ENCODE measurements at regions not wholly inside any gene's neighbourhood (a gene's known extent, or its start where the extent isn't known, plus 50 kb on each side); places are given as distances from the start of the nearest gene placed in this dataset.

- FAIRE-seq = no peak
- no peak for DNase-seq (ENCODE audit: insufficient read length, low spot score)
Measured at GRCh38 chr13:63607153-63607552, 2191.5 kb upstream of the PCDH20 start.

- DNase-seq (ENCODE audit: insufficient read length, low spot score) = no peak
- FAIRE-seq = no peak
Measured at GRCh38 chr13:63605962-63606361, 2190.3 kb upstream of the PCDH20 start.

- FAIRE-seq (no peak), DNase-seq (ENCODE audit: insufficient read length, low spot score) (no peak)
Measured at GRCh38 chr13:63605403-63605802, 2189.8 kb upstream of the PCDH20 start.

- FAIRE-seq = no peak
- DNase-seq (ENCODE audit: insufficient read length, low spot score) = no peak
Measured at GRCh38 chr13:63595811-63596210, 2180.2 kb upstream of the PCDH20 start.

- DNase-seq (ENCODE audit: insufficient read length, low spot score) = no peak
- FAIRE-seq = no peak
Measured at GRCh38 chr13:63586467-63586866, 2170.8 kb upstream of the PCDH20 start.

GRCh38 chr13:63578796-63579195, 2163.1 kb upstream of the PCDH20 start:
- no peak for FAIRE-seq
- no peak for DNase-seq (ENCODE audit: insufficient read length, low spot score)

GRCh38 chr13:63567031-63567430, 2151.4 kb upstream of the PCDH20 start:
- FAIRE-seq (no peak), DNase-seq (ENCODE audit: insufficient read length, low spot score) (no peak)

- FAIRE-seq (no peak), DNase-seq (ENCODE audit: insufficient read length, low spot score) (no peak)
Measured at GRCh38 chr13:63554157-63554556, 2138.5 kb upstream of the PCDH20 start.

GRCh38 chr13:63551731-63552130, 2136.1 kb upstream of the PCDH20 start:
- no peak for DNase-seq (ENCODE audit: insufficient read length, low spot score)
- no peak for FAIRE-seq

GRCh38 chr13:63546524-63546923, 2130.9 kb upstream of the PCDH20 start:
- DNase-seq (ENCODE audit: insufficient read length, low spot score) (no peak), FAIRE-seq (no peak)

GRCh38 chr13:63542770-63543169, 2127.1 kb upstream of the PCDH20 start:
- FAIRE-seq (no peak), DNase-seq (ENCODE audit: insufficient read length, low spot score) (no peak)

GRCh38 chr13:63541336-63541735, 2125.7 kb upstream of the PCDH20 start:
- no peak for DNase-seq (ENCODE audit: insufficient read length, low spot score)
- FAIRE-seq = no peak

- no peak for FAIRE-seq
- DNase-seq (ENCODE audit: insufficient read length, low spot score) = no peak
Measured at GRCh38 chr13:63540061-63540460, 2124.4 kb upstream of the PCDH20 start.

- FAIRE-seq = no peak
- no peak for DNase-seq (ENCODE audit: insufficient read length, low spot score)
Measured at GRCh38 chr13:63517371-63517770, 2101.7 kb upstream of the PCDH20 start.

GRCh38 chr13:63516124-63516523, 2100.5 kb upstream of the PCDH20 start:
- DNase-seq (ENCODE audit: insufficient read length, low spot score) (no peak), FAIRE-seq (no peak)

- no peak for DNase-seq (ENCODE audit: insufficient read length, low spot score)
Measured at GRCh38 chr13:63514886-63515285, 2099.2 kb upstream of the PCDH20 start.

GRCh38 chr13:63512095-63512494, 2096.4 kb upstream of the PCDH20 start:
- DNase-seq (ENCODE audit: insufficient read length, low spot score) = no peak
- FAIRE-seq = no peak

More at GRCh38 chr13:63514886-63515285, 2099.2 kb upstream of the PCDH20 start:
- no peak for FAIRE-seq

GRCh38 chr13:63501702-63502101, 2086.1 kb upstream of the PCDH20 start:
- DNase-seq (ENCODE audit: insufficient read length, low spot score) = no peak
- no peak for FAIRE-seq

- DNase-seq (ENCODE audit: insufficient read length, low spot score) (no peak), FAIRE-seq (no peak)
Measured at GRCh38 chr13:63497601-63498000, 2082.0 kb upstream of the PCDH20 start.

GRCh38 chr13:63492604-63493003, 2077.0 kb upstream of the PCDH20 start:
- no peak for FAIRE-seq

GRCh38 chr13:63490149-63490548, 2074.5 kb upstream of the PCDH20 start:
- no peak for FAIRE-seq
- no peak for DNase-seq (ENCODE audit: insufficient read length, low spot score)

More at GRCh38 chr13:63492604-63493003, 2077.0 kb upstream of the PCDH20 start:
- DNase-seq (ENCODE audit: insufficient read length, low spot score) = no peak

GRCh38 chr13:63481334-63481733, 2065.7 kb upstream of the PCDH20 start:
- DNase-seq (ENCODE audit: insufficient read length, low spot score) = no peak
- FAIRE-seq = no peak

- DNase-seq (ENCODE audit: insufficient read length, low spot score) = no peak
Measured at GRCh38 chr13:63472711-63473110, 2057.1 kb upstream of the PCDH20 start.

More at GRCh38 chr13:63472711-63473110, 2057.1 kb upstream of the PCDH20 start:
- FAIRE-seq = no peak
